HEK293 (cell line): ENCODE measurements at regions not wholly inside any gene's neighbourhood (a gene's known extent, or its start where the extent isn't known, plus 50 kb on each side); places are given as distances from the start of the nearest gene placed in this dataset.

Source experiments
- CTCF ChIA-PET: fragments of 350-600 bp; formaldehyde crosslinking; extraction: SDS; loops from one replicate; lab custom pipeline; 2021; ENCODE audit warnings: antibody characterized with exemption; lab: Yijun Ruan, JAX
- POLR2A ChIA-PET: fragments of 300-600 bp; formaldehyde crosslinking; extraction: SDS; loops from one replicate; lab custom pipeline; 2020; ENCODE audit warnings: antibody characterized with exemption, inconsistent platforms; lab: Yijun Ruan, JAX
- H3K27ac ChIP-seq: fragments of 200-500 bp; sonication (Bioruptor generic); 2 replicates; pipeline ENCODE4 v1.5.1; 2014; ENCODE audit warnings: low read depth, low read length, control low read depth, inconsistent platforms; ENCODE audit errors: extremely low read depth
- H3K36me3 ChIP-seq, 2 experiments: fragments of 200-500 bp in 1 of 2; sonication (Bioruptor generic) in 1 of 2; 1 replicate in 1 of 2; 2 replicates in 1 of 2; pipeline ENCODE4 v1.5.1; 2014 to 2017; ENCODE audit warnings: inconsistent platforms in 2 of 2, low read length in 2 of 2; ENCODE audit not compliant: control insufficient read depth in 2 of 2, insufficient read depth in 1 of 2
- H3K4me1 ChIP-seq: fragments of 200-500 bp; sonication (Bioruptor generic); 2 replicates; pipeline ENCODE4 v1.5.1; 2014; ENCODE audit warnings: mild to moderate bottlenecking, low read length, inconsistent platforms; ENCODE audit not compliant: control insufficient read depth, insufficient read depth
- H3K4me3 ChIP-seq: 2 replicates; pipeline ENCODE4 v1.5.1; 2011; ENCODE audit warnings: low read depth, mild to moderate bottlenecking, control low read depth, low read length, moderate library complexity
- H3K9me3 ChIP-seq: fragments of 200-500 bp; sonication (Bioruptor generic); 2 replicates; pipeline ENCODE4 v1.5.1; 2014; ENCODE audit warnings: low read depth, low read length, inconsistent platforms; ENCODE audit not compliant: control insufficient read depth, insufficient read depth
- BCL11B ChIP-seq: fragments of 450-650 bp; formaldehyde crosslinking; IDR thresholded peaks from 2 replicates; pipeline ENCODE4 v1.5.1; 2016; ENCODE audit warnings: low read depth, missing biosample characterization, missing genetic modification characterization
- CTCF ChIP-seq: fragments of 450-650 bp; formaldehyde crosslinking; IDR thresholded peaks from 2 replicates; pipeline ENCODE4 v1.5.1; 2016; ENCODE audit warnings: missing biosample characterization, missing genetic modification characterization
- GLI4 ChIP-seq: fragments of 450-650 bp; formaldehyde crosslinking; IDR thresholded peaks from 2 replicates; pipeline ENCODE4 v1.5.1; 2016; ENCODE audit warnings: missing biosample characterization, missing genetic modification characterization
- GLIS1 ChIP-seq: fragments of 450-650 bp; formaldehyde crosslinking; IDR thresholded peaks from 2 replicates; pipeline ENCODE4 v1.5.1; 2016; ENCODE audit warnings: missing biosample characterization, missing genetic modification characterization
- IKZF3 ChIP-seq: fragments of 450-650 bp; IDR thresholded peaks from 2 replicates; pipeline ENCODE4 v1.5.0; 2018; ENCODE audit warnings: missing biosample characterization, mild to moderate bottlenecking, missing genetic modification characterization, moderate library complexity
- KLF7 ChIP-seq: fragments of 450-650 bp; formaldehyde crosslinking; IDR thresholded peaks from 2 replicates; pipeline ENCODE4 v1.5.1; 2016; ENCODE audit warnings: missing biosample characterization, missing genetic modification characterization, borderline replicate concordance
- OSR2 ChIP-seq: fragments of 450-650 bp; formaldehyde crosslinking; IDR thresholded peaks from 2 replicates; pipeline ENCODE4 v1.5.1; 2016; ENCODE audit warnings: missing biosample characterization, missing genetic modification characterization
- SCRT2 ChIP-seq: fragments of 450-650 bp; formaldehyde crosslinking; IDR thresholded peaks from 2 replicates; pipeline ENCODE4 v1.5.1; 2016; ENCODE audit warnings: missing biosample characterization, missing genetic modification characterization
- ZIC2 ChIP-seq: fragments of 450-650 bp; formaldehyde crosslinking; IDR thresholded peaks from 2 replicates; pipeline ENCODE4 v1.5.1; 2016; ENCODE audit warnings: missing biosample characterization, missing genetic modification characterization
- ZNF114 ChIP-seq: fragments of 450-650 bp; formaldehyde crosslinking; IDR thresholded peaks from 2 replicates; pipeline ENCODE4 v1.5.0; 2017; ENCODE audit warnings: missing biosample characterization, missing genetic modification characterization
- ZNF132 ChIP-seq: fragments of 450-650 bp; formaldehyde crosslinking; IDR thresholded peaks from 2 replicates; pipeline ENCODE4 v1.5.1; 2017; ENCODE audit warnings: missing biosample characterization, missing genetic modification characterization, borderline replicate concordance
- ZNF133 ChIP-seq: fragments of 450-650 bp; formaldehyde crosslinking; IDR thresholded peaks from 2 replicates; pipeline ENCODE4 v1.5.1; 2016; ENCODE audit warnings: missing biosample characterization, missing genetic modification characterization
- ZNF157 ChIP-seq: fragments of 450-650 bp; formaldehyde crosslinking; IDR thresholded peaks from 2 replicates; pipeline ENCODE4 v1.5.1; 2016; ENCODE audit warnings: missing biosample characterization, missing genetic modification characterization
- ZNF221 ChIP-seq: fragments of 450-650 bp; formaldehyde crosslinking; IDR thresholded peaks from 2 replicates; pipeline ENCODE4 v1.5.1; 2017; ENCODE audit warnings: missing biosample characterization, missing genetic modification characterization, borderline replicate concordance
- ZNF23 ChIP-seq: fragments of 450-650 bp; formaldehyde crosslinking; IDR thresholded peaks from 2 replicates; pipeline ENCODE4 v1.5.1; 2016; ENCODE audit warnings: missing biosample characterization, missing genetic modification characterization, borderline replicate concordance
- ZNF391 ChIP-seq: fragments of 450-650 bp; formaldehyde crosslinking; IDR thresholded peaks from 2 replicates; pipeline ENCODE4 v1.5.1; 2016; ENCODE audit warnings: low read depth, missing biosample characterization, missing genetic modification characterization, borderline replicate concordance
- ZNF398 ChIP-seq: fragments of 450-650 bp; formaldehyde crosslinking; IDR thresholded peaks from 2 replicates; pipeline ENCODE4 v1.5.1; 2017; ENCODE audit warnings: missing biosample characterization, missing genetic modification characterization
- ZNF423 ChIP-seq: fragments of 450-650 bp; formaldehyde crosslinking; IDR thresholded peaks from 2 replicates; pipeline ENCODE4 v1.5.1; 2016; ENCODE audit warnings: missing biosample characterization, missing genetic modification characterization
- ZNF426 ChIP-seq: fragments of 450-650 bp; formaldehyde crosslinking; IDR thresholded peaks from 2 replicates; pipeline ENCODE4 v1.5.1; 2017; ENCODE audit warnings: missing biosample characterization, missing genetic modification characterization, mild to moderate bottlenecking, inconsistent platforms, moderate library complexity
- ZNF433 ChIP-seq: fragments of 450-650 bp; formaldehyde crosslinking; IDR thresholded peaks from 2 replicates; pipeline ENCODE4 v1.5.1; 2016; ENCODE audit warnings: missing biosample characterization, missing genetic modification characterization, low read depth
- ZNF513 ChIP-seq: fragments of 450-650 bp; IDR thresholded peaks from 2 replicates; pipeline ENCODE4 v1.5.1; 2018; ENCODE audit warnings: missing biosample characterization, missing genetic modification characterization
- ZNF561 ChIP-seq: fragments of 450-650 bp; IDR thresholded peaks from 2 replicates; pipeline ENCODE4 v1.5.1; 2018; ENCODE audit warnings: missing biosample characterization, missing genetic modification characterization, borderline replicate concordance
- ZNF571 ChIP-seq: fragments of 450-650 bp; formaldehyde crosslinking; IDR thresholded peaks from 2 replicates; pipeline ENCODE4 v1.5.0; 2017; ENCODE audit warnings: missing biosample characterization, missing genetic modification characterization
- ZNF610 ChIP-seq: fragments of 450-650 bp; formaldehyde crosslinking; IDR thresholded peaks from 2 replicates; pipeline ENCODE4 v1.5.1; 2016; ENCODE audit warnings: missing biosample characterization, missing genetic modification characterization, borderline replicate concordance
- ZNF654 ChIP-seq: fragments of 450-650 bp; formaldehyde crosslinking; IDR thresholded peaks from 2 replicates; pipeline ENCODE4 v1.5.1; 2016; ENCODE audit warnings: low read depth, missing biosample characterization, missing genetic modification characterization
- ZNF701 ChIP-seq: fragments of 450-650 bp; formaldehyde crosslinking; IDR thresholded peaks from 2 replicates; pipeline ENCODE4 v1.5.1; 2016; ENCODE audit warnings: missing biosample characterization, missing genetic modification characterization
- ZNF776 ChIP-seq: fragments of 450-650 bp; formaldehyde crosslinking; IDR thresholded peaks from 2 replicates; pipeline ENCODE4 v1.5.0; 2017; ENCODE audit warnings: missing biosample characterization, missing genetic modification characterization, borderline replicate concordance
- ZSCAN23 ChIP-seq: fragments of 450-650 bp; formaldehyde crosslinking; IDR thresholded peaks from 2 replicates; pipeline ENCODE4 v1.5.1; 2016; ENCODE audit warnings: missing biosample characterization, missing genetic modification characterization
- ZSCAN30 ChIP-seq: fragments of 450-650 bp; IDR thresholded peaks from 2 replicates; pipeline ENCODE4 v1.5.1; 2018; ENCODE audit warnings: missing biosample characterization, mild to moderate bottlenecking, missing genetic modification characterization, moderate library complexity
- ZSCAN5A ChIP-seq: fragments of 450-650 bp; formaldehyde crosslinking; IDR thresholded peaks from 2 replicates; pipeline ENCODE4 v1.5.1; 2016; ENCODE audit warnings: missing biosample characterization, missing genetic modification characterization

- Histone ChIP-seq H3K4me3 (no peak overlapping the region), H3K27ac (no peak overlapping the region), H3K36me3 (no peaks in the 10 kb centered on the region), H3K4me1 (no peaks in the 10 kb centered on the region), H3K9me3 (no peaks in the 10 kb centered on the region)
- CTCF ChIA-PET = no interaction called here
- POLR2A ChIA-PET = no interaction called here
- TF ChIP-seq ZNF23 (tag by site-specific recombination) (no peak), ZNF513 (tag by site-specific recombination) (no peak), ZNF776 (tag by site-specific recombination) (no peak), GLI4 (tag by site-specific recombination) (no peak), OSR2 (tag by site-specific recombination) (no peak), ZNF132 (no peak), ZNF561 (tag by site-specific recombination) (no peak), GLIS1 (tag by site-specific recombination) (no peak), ZIC2 (no peak), ZNF391 (tag by site-specific recombination) (no peak), ZNF157 (tag by site-specific recombination) (no peak), ZNF114 (tag by site-specific recombination) (no peak), KLF7 (tag by site-specific recombination) (no peak), BCL11B (tag by site-specific recombination) (no peak), ZNF398 (tag by site-specific recombination) (no peak)
Measured at GRCh38 chr7:113267885-113268284, 149.5 kb upstream of the SMIM30 start.

GRCh38 chr7:113267271-113267670 lies 148.9 kb upstream of the SMIM30 start:
- no peaks in the 10 kb centered on the region for H3K36me3 ChIP-seq

More at GRCh38 chr7:113267271-113267670, 148.9 kb upstream of the SMIM30 start:
- Histone ChIP-seq H3K9me3 (no peaks in the 10 kb centered on the region), H3K4me3 (no peak overlapping the region)
- TF ChIP-seq ZNF133 (tag by site-specific recombination) (no peak), ZNF701 (tag by site-specific recombination) (no peak), ZNF433 (tag by site-specific recombination) (no peak), ZSCAN30 (no peak), ZNF426 (no peak), ZSCAN23 (tag by site-specific recombination) (no peak), ZIC2 (no peak), ZNF221 (tag by site-specific recombination) (no peak), IKZF3 (tag by site-specific recombination) (no peak), ZNF571 (tag by site-specific recombination) (no peak), SCRT2 (no peak), ZNF610 (tag by site-specific recombination) (no peak), ZNF423 (tag by site-specific recombination) (no peak), ZSCAN5A (tag by site-specific recombination) (no peak), ZNF654 (no peak), CTCF (tag by site-specific recombination) (no peak)
- TF ChIP-seq, all 188 proteins: peak for 0
- Histone ChIP-seq H3K4me1 (no peaks in the 10 kb centered on the region), H3K27ac (no peak overlapping the region)
- CTCF ChIA-PET = no interaction called here
- POLR2A ChIA-PET = no interaction called here
